GM12878 (cell line): ENCODE measurements at regions not wholly inside any gene's neighbourhood (a gene's known extent, or its start where the extent isn't known, plus 50 kb on each side); places are given as distances from the start of the nearest gene placed in this dataset.

ENCODE experiments used
- ATAC-seq: fragments of 200-7000 bp; cut with Tn5 transposase; 3 replicates; pipeline ENCODE4 v1.9.1; 2020; ENCODE audit warnings: mild to moderate bottlenecking, moderate library complexity
- BruUV-seq: library from RNA; stranded (reverse); fragments of 400-500 nt; replicated peaks from 2 replicates; lab custom pipeline; 2021; lab: Mats Ljungman, UMichigan
- CTCF ChIA-PET: fragments of 300-600 bp; sonication (Branson Sonifier 250); formaldehyde crosslinking; extraction: SDS; loops from one replicate; lab custom pipeline; 2021; ENCODE audit warnings: inconsistent platforms; lab: Yijun Ruan, JAX
- POLR2A ChIA-PET: fragments of 350-600 bp; formaldehyde crosslinking; extraction: SDS; loops from one replicate; lab custom pipeline; 2021; ENCODE audit warnings: inconsistent platforms; lab: Charles Lee
- RAD21 ChIA-PET: fragments of 300-600 bp; sonication (Branson Sonifier 250); formaldehyde crosslinking; loops from one replicate; lab custom pipeline; 2023; ENCODE audit warnings: antibody characterized with exemption; ENCODE audit not compliant: unreplicated experiment; lab: Charles Lee
- SMC1A ChIA-PET: fragments of 300-600 bp; sonication (Branson Sonifier 250); formaldehyde crosslinking; loops from one replicate; lab custom pipeline; 2023; ENCODE audit not compliant: unreplicated experiment, uncharacterized antibody; lab: Charles Lee
- DNase-seq: peaks from one replicate; pipeline ENCODE4 v3.0.0-alpha.2; 2011; ENCODE audit warnings: low read depth, low spot score
- FAIRE-seq: peaks from 3 replicates; lab custom pipeline; 2011; peaks lifted over from hg19 to GRCh38; lab: Jason Lieb, UNC
- H2AFZ ChIP-seq: 2 replicates; pipeline ENCODE4 v1.6.0; 2011; ENCODE audit warnings: low read depth, low read length, control low read depth; ENCODE audit not compliant: control insufficient read depth
- H3K27ac ChIP-seq: 2 replicates; pipeline ENCODE4 v1.5.1; 2011; ENCODE audit warnings: control low read depth; ENCODE audit not compliant: control insufficient read depth, insufficient read depth
- H3K27me3 ChIP-seq, 2 experiments: replicated peaks in 1 of 2; 2 replicates each; pipeline versions ENCODE4 v1.6.0 to v1.6.1; 2011; ENCODE audit warnings: low read length in 1 of 2; ENCODE audit not compliant: control insufficient read depth in 2 of 2, insufficient read depth in 2 of 2
- H3K36me3 ChIP-seq, 2 experiments: 2 replicates each; pipeline ENCODE4 v1.5.1; 2011; ENCODE audit warnings: low read length in 1 of 2; ENCODE audit not compliant: control insufficient read depth in 2 of 2, insufficient read depth in 2 of 2
- H3K4me1 ChIP-seq: 2 replicates; pipeline ENCODE4 v1.6.1; 2011; ENCODE audit warnings: mild to moderate bottlenecking, low read length, moderate library complexity, mixed read lengths; ENCODE audit not compliant: control insufficient read depth, insufficient read depth
- H3K4me2 ChIP-seq: 2 replicates; pipeline ENCODE4 v1.6.0; 2011; ENCODE audit warnings: control low read depth; ENCODE audit not compliant: control insufficient read depth, insufficient read depth
- H3K4me3 ChIP-seq: fragments of 200-600 bp; sonication (generic); 2 replicates; pipeline ENCODE4 v1.5.1; 2016
- H3K79me2 ChIP-seq: 2 replicates; pipeline ENCODE4 v1.6.0; 2011; ENCODE audit warnings: low read length; ENCODE audit not compliant: control insufficient read depth, insufficient read depth
- H3K9ac ChIP-seq: 2 replicates; pipeline ENCODE4 v1.8.0; 2011; ENCODE audit warnings: low read length, control low read depth, mixed read lengths; ENCODE audit not compliant: control insufficient read depth, insufficient read depth
- H3K9me3 ChIP-seq: replicated peaks from 3 replicates; pipeline ENCODE4 v1.5.1; 2011; ENCODE audit warnings: mild to moderate bottlenecking, low read length; ENCODE audit not compliant: control insufficient read depth, insufficient read depth
- H4K20me1 ChIP-seq: 2 replicates; pipeline ENCODE4 v1.6.0; 2011; ENCODE audit not compliant: control insufficient read depth, insufficient read depth
- BCL11A ChIP-seq: IDR thresholded peaks from 2 replicates; pipeline ENCODE4 v1.6.1; 2011; ENCODE audit warnings: low read depth, low read length
- CHD2 ChIP-seq: IDR thresholded peaks from 2 replicates; pipeline ENCODE4 v1.6.1; 2011; ENCODE audit warnings: low read depth, low read length, improper control_type of control experiment, borderline replicate concordance
- ETV6 ChIP-seq, 2 experiments: fragments of 450-650 bp in 1 of 2; IDR thresholded peaks in 1 of 2; conservative IDR thresholded peaks in 1 of 2; 2 replicates each; pipeline ENCODE4 v1.6.1; 2014; ENCODE audit warnings: antibody characterized with exemption in 1 of 2, borderline replicate concordance in 1 of 2, low read depth in 1 of 2, mild to moderate bottlenecking in 1 of 2, moderate library complexity in 1 of 2
- GATAD2B ChIP-seq: fragments of 450-650 bp; conservative IDR thresholded peaks from 2 replicates; pipeline ENCODE4 v1.6.1; 2017; ENCODE audit warnings: low read depth, mild to moderate bottlenecking, moderate library complexity
- HDAC2 ChIP-seq: fragments of 200-600 bp; sonication (generic); IDR thresholded peaks from 2 replicates; pipeline ENCODE4 v1.6.1; 2017
- KLF5 ChIP-seq: fragments of 450-650 bp; IDR thresholded peaks from 2 replicates; pipeline ENCODE4 v1.6.1; 2014; ENCODE audit warnings: mild to moderate bottlenecking; ENCODE audit not compliant: partially characterized antibody
- NFXL1 ChIP-seq: fragments of 450-650 bp; IDR thresholded peaks from 2 replicates; pipeline ENCODE4 v1.6.1; 2017; ENCODE audit warnings: antibody characterized with exemption, mild to moderate bottlenecking, borderline replicate concordance
- POLR2AphosphoS2 ChIP-seq: IDR thresholded peaks from 2 replicates; pipeline ENCODE4 v1.6.1; 2011; ENCODE audit warnings: low read depth, mild to moderate bottlenecking, low read length, improper control_type of control experiment, moderate library complexity
- RBBP5 ChIP-seq: fragments of 200-600 bp; sonication (generic); conservative IDR thresholded peaks from 2 replicates; pipeline ENCODE4 v1.6.1; 2016
- RUNX3 ChIP-seq: IDR thresholded peaks from 2 replicates; pipeline ENCODE4 v1.6.1; 2012; ENCODE audit warnings: low read length, inconsistent platforms
- SIN3A ChIP-seq: IDR thresholded peaks from 2 replicates; pipeline ENCODE4 v1.6.1; 2012; ENCODE audit warnings: low read depth, low read length, improper control_type of control experiment
- SMAD1 ChIP-seq: fragments of 450-650 bp; IDR thresholded peaks from 2 replicates; pipeline ENCODE4 v1.6.1; 2018; ENCODE audit warnings: mild to moderate bottlenecking, low read depth; ENCODE audit not compliant: partially characterized antibody
- SPI1 ChIP-seq: IDR thresholded peaks from 2 replicates; pipeline ENCODE4 v1.6.1; 2011; ENCODE audit warnings: low read depth, mild to moderate bottlenecking, low read length, moderate library complexity, borderline replicate concordance; ENCODE audit not compliant: insufficient read depth
- in situ Hi-C: fragments of 300-500 bp; cut with MboI; formaldehyde crosslinking; loops from 9 replicates; pipeline ENCODE4 v1.14.3; 2018; ENCODE audit warnings: mixed read lengths
- intact Hi-C: fragments of 100-400 bp; cut with micrococcal nuclease; formaldehyde crosslinking; loops from one replicate; pipeline ENCODE4 v1.14.2; 2022; ENCODE audit not compliant: unreplicated experiment
- TF ChIP-seq, protein P1 (sequence below): IDR thresholded peaks from 2 replicates; pipeline ENCODE4 v1.6.1; 2011; ENCODE audit warnings: low read depth, low read length, improper control_type of control experiment, borderline replicate concordance

GRCh38 chr11:45037434-45038005 is 86.8 kb upstream of the TP53I11 start:
- no peak overlapping the region for H3K4me2 ChIP-seq
- DNase-seq (no peak), ATAC-seq (no peak), FAIRE-seq (no peak)
- H3K27ac ChIP-seq, result no peak overlapping the region
- ChIA-PET CTCF (no interaction called here), RAD21 (no interaction called here), POLR2A (no interaction called here), SMC1A (no interaction called here)
- H3K4me3 ChIP-seq, result no peak overlapping the region
- BruUV-seq, result no TSS peak
- H3K9ac ChIP-seq, result no peak overlapping the region
- in situ Hi-C loops (no loop called here), intact Hi-C loops (no loop called here)
- no peaks in the 10 kb centered on the region; a peak in 1 of 4 replicates for H3K27me3 ChIP-seq
- H4K20me1 ChIP-seq, result no peaks in the 10 kb centered on the region
- H3K4me1 ChIP-seq, result peaks cover under 1% of the 10 kb centered on the region
- H3K9me3 ChIP-seq, result peaks cover 2% of the 10 kb centered on the region; the same call in 2 of the 3 replicates
- H3K79me2 ChIP-seq, result no peaks in the 10 kb centered on the region
- TF ChIP-seq GATAD2B (no peak), SPI1 (no peak), SMAD1 (no peak), POLR2AphosphoS2 (no peak), BCL11A (no peak), ETV6 (conservative IDR thresholded peaks at IDR 0.05 in 1 of 2, IDR thresholded peaks at IDR 0.05 in 1 of 2; ENCODE audit: borderline replicate concordance in 1 of 2, low read depth in 1 of 2) (no peak), KLF5 (no peak), HDAC2 (no peak), RBBP5 (no peak), NFXL1 (no peak), CHD2 (no peak), SIN3A (no peak), RUNX3 (no peak)
- TF ChIP-seq, protein P1, sequence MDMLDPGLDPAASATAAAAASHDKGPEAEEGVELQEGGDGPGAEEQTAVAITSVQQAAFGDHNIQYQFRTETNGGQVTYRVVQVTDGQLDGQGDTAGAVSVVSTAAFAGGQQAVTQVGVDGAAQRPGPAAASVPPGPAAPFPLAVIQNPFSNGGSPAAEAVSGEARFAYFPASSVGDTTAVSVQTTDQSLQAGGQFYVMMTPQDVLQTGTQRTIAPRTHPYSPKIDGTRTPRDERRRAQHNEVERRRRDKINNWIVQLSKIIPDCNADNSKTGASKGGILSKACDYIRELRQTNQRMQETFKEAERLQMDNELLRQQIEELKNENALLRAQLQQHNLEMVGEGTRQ, result no peak
- H2AFZ ChIP-seq, result no peak overlapping the region
- no peaks in the 10 kb centered on the region for H3K36me3 ChIP-seq
